Prostate gland (tissue), 1 donor: ENCODE measurements at regions not wholly inside any gene's neighbourhood (a gene's known extent, or its start where the extent isn't known, plus 50 kb on each side); places are given as distances from the start of the nearest gene placed in this dataset.

Experiments
- POLR2A ChIP-seq: fragments of 450-650 bp; IDR thresholded peaks from one replicate; pipeline ENCODE4 v1.6.1; 2016; ENCODE audit warnings: antibody characterized with exemption, mild to moderate bottlenecking
- POLR2AphosphoS5 ChIP-seq: sonication (generic); formaldehyde crosslinking; IDR thresholded peaks from one replicate; pipeline ENCODE4 v1.6.1; 2017; ENCODE audit warnings: antibody characterized with exemption

DNA sequence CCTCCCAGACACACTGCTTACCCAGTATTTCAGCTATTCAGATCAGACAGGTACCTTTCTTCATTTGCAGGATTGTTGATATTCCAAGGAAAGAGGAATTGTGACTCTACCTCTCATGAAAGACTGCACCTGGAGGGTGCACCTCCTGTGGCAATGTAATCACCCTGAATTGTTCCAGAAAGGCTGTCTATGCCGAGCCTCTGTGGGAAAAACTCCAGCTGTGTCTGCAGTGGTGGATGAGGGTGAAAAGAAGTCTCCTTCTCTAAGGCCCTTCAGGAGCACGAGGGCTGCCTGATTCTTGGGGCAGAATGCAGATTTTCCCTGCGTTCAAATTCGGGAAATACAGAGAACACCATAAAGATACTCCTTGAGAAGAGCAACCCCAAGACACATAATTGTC is 108.2 kb upstream of the ADAMTS3 start:
- no peak for TF ChIP-seq POLR2A
- no peak for TF ChIP-seq POLR2AphosphoS5
